SK-N-SH (cell line): ENCODE measurements at regions not wholly inside any gene's neighbourhood (a gene's known extent, or its start where the extent isn't known, plus 50 kb on each side); places are given as distances from the start of the nearest gene placed in this dataset.

ENCODE experiments used
- CTCF ChIA-PET: fragments of 300-600, 350-600 bp; formaldehyde crosslinking; extraction: SDS; loops from one replicate; lab custom pipeline; 2021; lab: Yijun Ruan, JAX
- POLR2A ChIA-PET: fragments of 350-600 bp; sonication (Branson Sonifier 250); formaldehyde crosslinking; extraction: SDS; loops from one replicate; lab custom pipeline; 2020; ENCODE audit warnings: antibody characterized with exemption, inconsistent platforms; lab: Yijun Ruan, JAX
- DNase-seq: peaks from one replicate; pipeline ENCODE4 v3.0.0; 2012
- H2AFZ ChIP-seq: fragments of 200-600 bp; sonication (generic); 2 replicates; pipeline ENCODE4 v1.8.1; 2016; ENCODE audit warnings: antibody characterized with exemption, mild to moderate bottlenecking, low read depth
- H3F3A ChIP-seq: fragments of 200-600 bp; sonication (generic); replicated peaks from 2 replicates; pipeline ENCODE3; 2016; ENCODE audit warnings: antibody characterized with exemption, mild to moderate bottlenecking; ENCODE audit not compliant: insufficient read depth
- H3K27ac ChIP-seq, 2 experiments: fragments of 200-500 bp in 1 of 2; fragments of 200-600 bp in 1 of 2; sonication (Bioruptor generic) in 1 of 2; sonication (generic), shearing (Covaris generic) in 1 of 2; 2 replicates each; pipeline versions ENCODE4 v1.5.1 to v1.6.1; 2014 to 2016; ENCODE audit warnings: low read depth in 2 of 2, inconsistent platforms in 1 of 2, low read length in 1 of 2, mild to moderate bottlenecking in 1 of 2, mixed read lengths in 1 of 2
- H3K27me3 ChIP-seq: fragments of 200-600 bp; sonication (generic), shearing (Covaris generic); 2 replicates; pipeline ENCODE4 v1.6.1; 2016; ENCODE audit warnings: mixed run types; ENCODE audit not compliant: insufficient read depth
- H3K36me3 ChIP-seq, 2 experiments: fragments of 200-500 bp in 1 of 2; fragments of 200-600 bp in 1 of 2; sonication (Bioruptor generic) in 1 of 2; sonication (generic) in 1 of 2; replicated peaks in 1 of 2; 2 replicates each; pipeline versions ENCODE3 to v1.5.1; 2014 to 2016; ENCODE audit warnings: low read length in 1 of 2, mild to moderate bottlenecking in 1 of 2; ENCODE audit not compliant: insufficient read depth in 2 of 2, control insufficient read depth in 1 of 2
- H3K4me1 ChIP-seq, 2 experiments: fragments of 200-500 bp in 1 of 2; fragments of 200-600 bp in 1 of 2; sonication (Bioruptor generic) in 1 of 2; sonication (generic), shearing (Covaris generic) in 1 of 2; 2 replicates each; pipeline versions ENCODE4 v1.5.1 to v1.6.1; 2014 to 2016; ENCODE audit warnings: low read depth in 1 of 2, low read length in 1 of 2, mixed run types in 1 of 2; ENCODE audit not compliant: insufficient read depth in 2 of 2, control insufficient read depth in 1 of 2
- H3K4me2 ChIP-seq: fragments of 200-600 bp; sonication (generic), shearing (Covaris generic); 2 replicates; pipeline ENCODE4 v1.6.1; 2017; ENCODE audit warnings: mixed run types
- H3K4me3 ChIP-seq, 2 experiments: fragments of 200-500 bp in 1 of 2; fragments of 200-600 bp in 1 of 2; sonication (Bioruptor generic) in 1 of 2; sonication (generic), shearing (Covaris generic) in 1 of 2; 2 replicates each; pipeline versions ENCODE4 v1.5.1 to v1.8.1; 2014 to 2016; ENCODE audit warnings: low read depth in 2 of 2, inconsistent platforms in 1 of 2, low read length in 1 of 2, mild to moderate bottlenecking in 1 of 2, mixed read lengths in 1 of 2, moderate library complexity in 1 of 2
- H3K79me2 ChIP-seq: fragments of 200-600 bp; sonication (generic); 2 replicates; pipeline ENCODE4 v1.8.1; 2017; ENCODE audit warnings: mild to moderate bottlenecking; ENCODE audit not compliant: insufficient read depth
- H3K9ac ChIP-seq: fragments of 200-600 bp; sonication (generic); 2 replicates; pipeline ENCODE4 v1.6.1; 2017; ENCODE audit warnings: mixed run types
- H3K9me2 ChIP-seq: fragments of 200-600 bp; sonication (generic); 2 replicates; pipeline ENCODE4 v1.6.1; 2017; ENCODE audit warnings: mixed run types
- H3K9me3 ChIP-seq: fragments of 200-600 bp; sonication (generic); 2 replicates; pipeline ENCODE4 v1.6.1; 2017; ENCODE audit warnings: mixed run types, mild to moderate bottlenecking, moderate library complexity
- H4K20me1 ChIP-seq: fragments of 200-600 bp; sonication (generic); 2 replicates; pipeline ENCODE4 v1.6.1; 2017; ENCODE audit warnings: mild to moderate bottlenecking, mixed run types; ENCODE audit not compliant: insufficient read depth
- GATA2 ChIP-seq: sonication (generic); formaldehyde crosslinking; IDR thresholded peaks from 2 replicates; pipeline ENCODE4 v1.5.0; 2020; ENCODE audit warnings: mild to moderate bottlenecking, missing genetic modification reagents
- WGBS: methylation state at CpG from one replicate; pipeline ENCODE4 v1.1.6; 2017; ENCODE audit warnings: low lambda C conversion rate; 5-methylcytosine and 5-hydroxymethylcytosine counted together
- TF ChIP-seq, protein P1 (sequence below): IDR thresholded peaks from 2 replicates; pipeline ENCODE4 v1.6.1; 2012; ENCODE audit warnings: mild to moderate bottlenecking, low read depth, low read length, moderate library complexity

DNA sequence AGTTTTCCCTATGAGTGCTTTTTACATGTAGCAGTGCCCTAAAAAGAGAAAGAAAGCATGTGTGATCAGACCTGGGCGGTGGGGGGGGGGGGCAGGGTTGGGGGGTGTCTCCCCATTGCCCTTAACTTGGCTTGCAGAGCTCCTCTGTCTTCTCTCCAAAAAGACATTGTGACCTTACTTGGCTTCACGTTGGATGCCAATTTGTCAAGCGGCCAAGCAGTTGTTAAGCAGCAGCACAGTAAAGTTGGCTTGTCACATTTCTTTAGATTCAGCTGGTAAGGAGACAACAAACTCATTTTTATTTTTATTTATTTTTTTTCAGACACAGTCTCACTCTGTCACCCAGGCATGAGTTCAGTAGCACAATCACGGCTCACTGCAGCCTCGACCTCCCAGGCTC, 57.3 kb upstream of the ZNF157 start (continued):
- TF ChIP-seq, protein P1, sequence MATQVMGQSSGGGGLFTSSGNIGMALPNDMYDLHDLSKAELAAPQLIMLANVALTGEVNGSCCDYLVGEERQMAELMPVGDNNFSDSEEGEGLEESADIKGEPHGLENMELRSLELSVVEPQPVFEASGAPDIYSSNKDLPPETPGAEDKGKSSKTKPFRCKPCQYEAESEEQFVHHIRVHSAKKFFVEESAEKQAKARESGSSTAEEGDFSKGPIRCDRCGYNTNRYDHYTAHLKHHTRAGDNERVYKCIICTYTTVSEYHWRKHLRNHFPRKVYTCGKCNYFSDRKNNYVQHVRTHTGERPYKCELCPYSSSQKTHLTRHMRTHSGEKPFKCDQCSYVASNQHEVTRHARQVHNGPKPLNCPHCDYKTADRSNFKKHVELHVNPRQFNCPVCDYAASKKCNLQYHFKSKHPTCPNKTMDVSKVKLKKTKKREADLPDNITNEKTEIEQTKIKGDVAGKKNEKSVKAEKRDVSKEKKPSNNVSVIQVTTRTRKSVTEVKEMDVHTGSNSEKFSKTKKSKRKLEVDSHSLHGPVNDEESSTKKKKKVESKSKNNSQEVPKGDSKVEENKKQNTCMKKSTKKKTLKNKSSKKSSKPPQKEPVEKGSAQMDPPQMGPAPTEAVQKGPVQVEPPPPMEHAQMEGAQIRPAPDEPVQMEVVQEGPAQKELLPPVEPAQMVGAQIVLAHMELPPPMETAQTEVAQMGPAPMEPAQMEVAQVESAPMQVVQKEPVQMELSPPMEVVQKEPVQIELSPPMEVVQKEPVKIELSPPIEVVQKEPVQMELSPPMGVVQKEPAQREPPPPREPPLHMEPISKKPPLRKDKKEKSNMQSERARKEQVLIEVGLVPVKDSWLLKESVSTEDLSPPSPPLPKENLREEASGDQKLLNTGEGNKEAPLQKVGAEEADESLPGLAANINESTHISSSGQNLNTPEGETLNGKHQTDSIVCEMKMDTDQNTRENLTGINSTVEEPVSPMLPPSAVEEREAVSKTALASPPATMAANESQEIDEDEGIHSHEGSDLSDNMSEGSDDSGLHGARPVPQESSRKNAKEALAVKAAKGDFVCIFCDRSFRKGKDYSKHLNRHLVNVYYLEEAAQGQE: no peak

DNA sequence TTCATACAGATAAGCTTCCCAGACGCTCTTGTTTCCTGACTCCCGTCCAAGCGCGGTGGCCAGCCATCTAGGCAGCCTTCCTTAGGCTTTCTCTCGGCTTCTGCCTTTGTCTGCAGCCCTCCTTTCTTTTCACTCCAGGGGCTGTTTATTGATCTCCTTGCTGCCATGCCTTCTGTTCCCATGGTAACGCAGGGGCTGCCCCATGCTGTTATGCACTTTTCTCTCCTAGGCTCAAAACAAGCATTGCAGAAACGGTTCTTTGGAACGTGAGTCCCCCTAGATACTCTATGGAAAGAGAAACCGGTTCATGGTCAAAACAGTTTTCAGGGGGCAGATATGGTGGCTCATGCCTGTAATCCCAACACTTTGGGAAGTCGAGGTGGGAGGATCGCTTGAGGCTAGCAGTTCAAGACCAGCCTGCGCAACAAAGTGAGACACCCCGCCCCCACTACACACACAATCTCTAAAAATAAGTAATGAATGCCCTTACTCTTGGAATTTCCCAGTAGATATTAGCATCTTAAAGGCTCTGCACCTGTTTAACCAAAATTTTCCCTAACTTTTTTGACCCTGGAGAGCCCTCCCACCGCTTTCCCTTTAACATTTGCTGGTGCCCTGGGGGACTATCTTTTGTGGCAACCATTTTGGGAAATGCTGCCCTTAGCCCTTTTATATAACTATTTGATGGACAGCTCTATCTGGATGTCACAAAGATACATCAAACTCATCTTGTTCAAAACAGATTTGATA, 53.9 kb upstream of the ZNF157 start:
- Histone ChIP-seq H3K9ac (no peak overlapping the region), H3F3A (no peaks in the 10 kb centered on the region), H3K4me3 (no peak overlapping the region), H3K79me2 (no peaks in the 10 kb centered on the region), H4K20me1 (no peaks in the 10 kb centered on the region), H3K27me3 (no peaks in the 10 kb centered on the region; the same call in 1 of the 2 replicates), H3K36me3 (no peaks in the 10 kb centered on the region), H3K9me2 (no peaks in the 10 kb centered on the region), H2AFZ (no peak overlapping the region), H3K4me2 (no peak overlapping the region), H3K9me3 (no peaks in the 10 kb centered on the region), H3K4me1 (no peaks in the 10 kb centered on the region), H3K27ac (no peak overlapping the region)
- 44% methylated on average over 14 of the region's 14 CpGs for WGBS
- peak; percentile 34 for DNase-seq
- TF ChIP-seq GATA2 (CRISPR knock-in tag): no peak
- ChIA-PET CTCF (no interaction called here), POLR2A (no interaction called here)
